SK-N-SH (cell line): ENCODE measurements at regions not wholly inside any gene's neighbourhood (a gene's known extent, or its start where the extent isn't known, plus 50 kb on each side); places are given as distances from the start of the nearest gene placed in this dataset.

Experiments used
- CTCF ChIA-PET: fragments of 300-600, 350-600 bp; formaldehyde crosslinking; extraction: SDS; loops from one replicate; lab custom pipeline; 2021; lab: Yijun Ruan, JAX
- POLR2A ChIA-PET: fragments of 350-600 bp; sonication (Branson Sonifier 250); formaldehyde crosslinking; extraction: SDS; loops from one replicate; lab custom pipeline; 2020; ENCODE audit warnings: antibody characterized with exemption, inconsistent platforms; lab: Yijun Ruan, JAX
- DNase-seq: peaks from one replicate; pipeline ENCODE4 v3.0.0; 2012
- H2AFZ ChIP-seq: fragments of 200-600 bp; sonication (generic); 2 replicates; pipeline ENCODE4 v1.8.1; 2016; ENCODE audit warnings: antibody characterized with exemption, mild to moderate bottlenecking, low read depth
- H3F3A ChIP-seq: fragments of 200-600 bp; sonication (generic); replicated peaks from 2 replicates; pipeline ENCODE3; 2016; ENCODE audit warnings: antibody characterized with exemption, mild to moderate bottlenecking; ENCODE audit not compliant: insufficient read depth
- H3K27ac ChIP-seq, 2 experiments: fragments of 200-500 bp in 1 of 2; fragments of 200-600 bp in 1 of 2; sonication (Bioruptor generic) in 1 of 2; sonication (generic), shearing (Covaris generic) in 1 of 2; 2 replicates each; pipeline versions ENCODE4 v1.5.1 to v1.6.1; 2014 to 2016; ENCODE audit warnings: low read depth in 2 of 2, inconsistent platforms in 1 of 2, low read length in 1 of 2, mild to moderate bottlenecking in 1 of 2, mixed read lengths in 1 of 2
- H3K27me3 ChIP-seq: fragments of 200-600 bp; sonication (generic), shearing (Covaris generic); 2 replicates; pipeline ENCODE4 v1.6.1; 2016; ENCODE audit warnings: mixed run types; ENCODE audit not compliant: insufficient read depth
- H3K36me3 ChIP-seq, 2 experiments: fragments of 200-500 bp in 1 of 2; fragments of 200-600 bp in 1 of 2; sonication (Bioruptor generic) in 1 of 2; sonication (generic) in 1 of 2; replicated peaks in 1 of 2; 2 replicates each; pipeline versions ENCODE3 to v1.5.1; 2014 to 2016; ENCODE audit warnings: low read length in 1 of 2, mild to moderate bottlenecking in 1 of 2; ENCODE audit not compliant: insufficient read depth in 2 of 2, control insufficient read depth in 1 of 2
- H3K4me1 ChIP-seq, 2 experiments: fragments of 200-500 bp in 1 of 2; fragments of 200-600 bp in 1 of 2; sonication (Bioruptor generic) in 1 of 2; sonication (generic), shearing (Covaris generic) in 1 of 2; 2 replicates each; pipeline versions ENCODE4 v1.5.1 to v1.6.1; 2014 to 2016; ENCODE audit warnings: low read depth in 1 of 2, low read length in 1 of 2, mixed run types in 1 of 2; ENCODE audit not compliant: insufficient read depth in 2 of 2, control insufficient read depth in 1 of 2
- H3K4me2 ChIP-seq: fragments of 200-600 bp; sonication (generic), shearing (Covaris generic); 2 replicates; pipeline ENCODE4 v1.6.1; 2017; ENCODE audit warnings: mixed run types
- H3K4me3 ChIP-seq, 2 experiments: fragments of 200-500 bp in 1 of 2; fragments of 200-600 bp in 1 of 2; sonication (Bioruptor generic) in 1 of 2; sonication (generic), shearing (Covaris generic) in 1 of 2; 2 replicates each; pipeline versions ENCODE4 v1.5.1 to v1.8.1; 2014 to 2016; ENCODE audit warnings: low read depth in 2 of 2, inconsistent platforms in 1 of 2, low read length in 1 of 2, mild to moderate bottlenecking in 1 of 2, mixed read lengths in 1 of 2, moderate library complexity in 1 of 2
- H3K79me2 ChIP-seq: fragments of 200-600 bp; sonication (generic); 2 replicates; pipeline ENCODE4 v1.8.1; 2017; ENCODE audit warnings: mild to moderate bottlenecking; ENCODE audit not compliant: insufficient read depth
- H3K9ac ChIP-seq: fragments of 200-600 bp; sonication (generic); 2 replicates; pipeline ENCODE4 v1.6.1; 2017; ENCODE audit warnings: mixed run types
- H3K9me2 ChIP-seq: fragments of 200-600 bp; sonication (generic); 2 replicates; pipeline ENCODE4 v1.6.1; 2017; ENCODE audit warnings: mixed run types
- H3K9me3 ChIP-seq: fragments of 200-600 bp; sonication (generic); 2 replicates; pipeline ENCODE4 v1.6.1; 2017; ENCODE audit warnings: mixed run types, mild to moderate bottlenecking, moderate library complexity
- H4K20me1 ChIP-seq: fragments of 200-600 bp; sonication (generic); 2 replicates; pipeline ENCODE4 v1.6.1; 2017; ENCODE audit warnings: mild to moderate bottlenecking, mixed run types; ENCODE audit not compliant: insufficient read depth
- CHD2 ChIP-seq: fragments of 150-350 bp; IDR thresholded peaks from 2 replicates; pipeline ENCODE4 v1.6.1; 2018; ENCODE audit warnings: low read length; ENCODE audit not compliant: partially characterized antibody
- EZH2phosphoT487 ChIP-seq: fragments of 200-600 bp; sonication (generic); IDR thresholded peaks from 2 replicates; pipeline ENCODE4 v1.6.1; 2017; ENCODE audit warnings: low read depth, mixed run types, mild to moderate bottlenecking, antibody characterized with exemption, moderate library complexity, borderline replicate concordance
- GABPA ChIP-seq: IDR thresholded peaks from 2 replicates; pipeline ENCODE4 v1.4.0; 2012; ENCODE audit warnings: low read depth, mild to moderate bottlenecking
- GATA2 ChIP-seq: sonication (generic); formaldehyde crosslinking; IDR thresholded peaks from 2 replicates; pipeline ENCODE4 v1.5.0; 2020; ENCODE audit warnings: mild to moderate bottlenecking, missing genetic modification reagents
- MXI1 ChIP-seq: IDR thresholded peaks from 2 replicates; pipeline ENCODE4 v1.6.1; 2012; ENCODE audit warnings: mild to moderate bottlenecking, low read depth, low read length, improper control_type of control experiment
- NFIC ChIP-seq: IDR thresholded peaks from 2 replicates; pipeline ENCODE4 v1.4.0; 2012; ENCODE audit warnings: borderline replicate concordance
- POLR2AphosphoS5 ChIP-seq: IDR thresholded peaks from 2 replicates; pipeline ENCODE4 v1.6.1; 2012; ENCODE audit warnings: low read depth, low read length
- RAD21 ChIP-seq: IDR thresholded peaks from 2 replicates; pipeline ENCODE4 v1.6.1; 2012; ENCODE audit warnings: mild to moderate bottlenecking, low read length
- RCOR1 ChIP-seq: fragments of 150-350 bp; IDR thresholded peaks from 2 replicates; pipeline ENCODE4 v1.6.1; 2017; ENCODE audit warnings: antibody characterized with exemption, low read length
- RXRA ChIP-seq: IDR thresholded peaks from 2 replicates; pipeline ENCODE4 v1.4.0; 2012; ENCODE audit warnings: low read depth, mild to moderate bottlenecking, borderline replicate concordance
- SIN3A ChIP-seq: IDR thresholded peaks from 2 replicates; pipeline ENCODE4 v1.6.1; 2012; ENCODE audit warnings: low read depth, mild to moderate bottlenecking, low read length, moderate library complexity, borderline replicate concordance
- SMC3 ChIP-seq: IDR thresholded peaks from 2 replicates; pipeline ENCODE4 v1.6.1; 2012; ENCODE audit warnings: low read depth, low read length, improper control_type of control experiment
- YY1 ChIP-seq: IDR thresholded peaks from 2 replicates; pipeline ENCODE4 v1.4.0; 2012; ENCODE audit warnings: low read depth, mild to moderate bottlenecking
- WGBS: methylation state at CpG from one replicate; pipeline ENCODE4 v1.1.6; 2017; ENCODE audit warnings: low lambda C conversion rate; 5-methylcytosine and 5-hydroxymethylcytosine counted together
- TF ChIP-seq, protein P1 (sequence below): IDR thresholded peaks from 2 replicates; pipeline ENCODE4 v1.4.0; 2012; ENCODE audit warnings: low read depth, borderline replicate concordance
- TF ChIP-seq, protein P2 (sequence below): IDR thresholded peaks from 2 replicates; pipeline ENCODE4 v1.4.0; 2012; ENCODE audit warnings: low read depth
- TF ChIP-seq, protein P3 (sequence below): IDR thresholded peaks from 2 replicates; pipeline ENCODE4; 2012
- TF ChIP-seq, protein P4 (sequence below): fragments of 150-350 bp; IDR thresholded peaks from 2 replicates; pipeline ENCODE4 v1.6.1; 2017; ENCODE audit warnings: antibody characterized with exemption, low read length, low read depth, borderline replicate concordance

DNA sequence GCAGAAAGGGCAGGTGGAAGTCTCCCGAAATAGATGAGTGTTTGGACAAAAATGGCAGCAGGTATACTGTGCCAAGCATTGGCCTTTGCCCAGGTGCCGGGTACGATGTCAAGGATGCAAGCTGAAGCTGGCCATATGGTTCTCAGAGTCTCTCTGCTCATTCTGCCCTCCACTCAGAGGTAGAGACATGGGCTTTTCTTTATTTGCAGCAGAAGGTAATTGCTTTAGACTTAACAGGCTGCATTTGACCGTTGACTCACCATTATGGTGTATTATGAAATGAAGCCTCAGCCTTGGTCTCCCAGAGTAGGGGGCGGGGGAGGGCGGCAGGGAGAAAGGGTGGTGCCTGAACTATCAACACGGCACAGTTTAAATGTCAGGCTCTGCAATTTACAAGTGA is 969.1 kb upstream of the EEF2KMT start (continued):
- no peak for TF ChIP-seq YY1
- no peak for TF ChIP-seq NFIC
- no peak for TF ChIP-seq RCOR1
- TF ChIP-seq, protein P1, sequence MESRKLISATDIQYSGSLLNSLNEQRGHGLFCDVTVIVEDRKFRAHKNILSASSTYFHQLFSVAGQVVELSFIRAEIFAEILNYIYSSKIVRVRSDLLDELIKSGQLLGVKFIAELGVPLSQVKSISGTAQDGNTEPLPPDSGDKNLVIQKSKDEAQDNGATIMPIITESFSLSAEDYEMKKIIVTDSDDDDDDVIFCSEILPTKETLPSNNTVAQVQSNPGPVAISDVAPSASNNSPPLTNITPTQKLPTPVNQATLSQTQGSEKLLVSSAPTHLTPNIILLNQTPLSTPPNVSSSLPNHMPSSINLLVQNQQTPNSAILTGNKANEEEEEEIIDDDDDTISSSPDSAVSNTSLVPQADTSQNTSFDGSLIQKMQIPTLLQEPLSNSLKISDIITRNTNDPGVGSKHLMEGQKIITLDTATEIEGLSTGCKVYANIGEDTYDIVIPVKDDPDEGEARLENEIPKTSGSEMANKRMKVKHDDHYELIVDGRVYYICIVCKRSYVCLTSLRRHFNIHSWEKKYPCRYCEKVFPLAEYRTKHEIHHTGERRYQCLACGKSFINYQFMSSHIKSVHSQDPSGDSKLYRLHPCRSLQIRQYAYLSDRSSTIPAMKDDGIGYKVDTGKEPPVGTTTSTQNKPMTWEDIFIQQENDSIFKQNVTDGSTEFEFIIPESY = no peak
- TF ChIP-seq GABPA = no peak
- TF ChIP-seq, protein P2, sequence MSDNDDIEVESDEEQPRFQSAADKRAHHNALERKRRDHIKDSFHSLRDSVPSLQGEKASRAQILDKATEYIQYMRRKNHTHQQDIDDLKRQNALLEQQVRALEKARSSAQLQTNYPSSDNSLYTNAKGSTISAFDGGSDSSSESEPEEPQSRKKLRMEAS = no peak

DNA sequence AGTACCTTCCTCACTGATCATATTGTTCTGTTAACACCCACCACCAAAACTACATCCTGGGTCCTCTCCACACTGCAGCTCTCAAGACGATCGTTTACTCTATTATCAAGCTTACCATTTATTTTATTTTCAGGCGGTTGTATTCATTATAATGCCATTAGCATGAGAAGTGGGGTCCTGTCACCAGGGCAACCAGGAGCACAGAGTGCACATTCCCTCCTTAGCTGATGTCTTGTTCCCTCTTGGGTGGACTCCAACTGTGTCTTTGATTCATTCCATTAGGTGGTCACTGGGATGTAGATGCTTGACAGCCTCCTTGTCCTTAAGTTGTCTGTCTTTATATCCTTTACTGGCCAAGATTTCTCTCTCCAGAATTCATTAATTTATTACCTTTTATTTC is 965.9 kb upstream of the EEF2KMT start:
- no peak overlapping the region for H3K27ac ChIP-seq

DNA sequence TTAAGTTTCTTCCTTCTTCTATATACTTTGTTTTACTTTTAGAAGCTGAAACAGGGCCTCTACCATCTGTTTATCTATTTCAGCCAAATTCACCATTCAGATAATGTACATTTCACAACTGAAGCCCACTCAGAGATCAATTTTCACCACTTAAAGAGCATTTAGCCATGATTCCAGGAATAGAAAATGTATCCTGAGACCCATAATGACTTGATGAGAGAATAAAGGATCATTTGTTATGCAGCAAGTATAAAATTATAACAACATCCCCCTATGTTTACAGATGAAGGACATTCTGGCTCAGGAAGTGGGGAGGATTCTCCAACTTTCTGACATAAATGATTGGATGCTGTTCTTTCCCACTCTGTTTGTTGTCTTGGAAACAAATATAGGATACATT is 962.1 kb upstream of the EEF2KMT start:
- Histone ChIP-seq H3K27ac (no peak overlapping the region), H3F3A (no peaks in the 10 kb centered on the region), H4K20me1 (no peaks in the 10 kb centered on the region), H3K27me3 (no peaks in the 10 kb centered on the region), H3K9ac (no peak overlapping the region), H3K79me2 (no peaks in the 10 kb centered on the region), H3K9me2 (no peaks in the 10 kb centered on the region), H3K36me3 (no peaks in the 10 kb centered on the region), H3K4me1 (no peaks in the 10 kb centered on the region), H3K4me3 (no peak overlapping the region), H3K9me3 (no peaks in the 10 kb centered on the region), H2AFZ (no peak overlapping the region), H3K4me2 (no peak overlapping the region)
- no peak for DNase-seq
- ChIA-PET POLR2A (no interaction called here), CTCF (no interaction called here)
- TF ChIP-seq POLR2AphosphoS5 (no peak), RAD21 (no peak), CHD2 (no peak), EZH2phosphoT487 (no peak), SIN3A (no peak), MXI1 (no peak), RXRA (no peak), GATA2 (no peak), SMC3 (no peak)
- TF ChIP-seq, protein P3, sequence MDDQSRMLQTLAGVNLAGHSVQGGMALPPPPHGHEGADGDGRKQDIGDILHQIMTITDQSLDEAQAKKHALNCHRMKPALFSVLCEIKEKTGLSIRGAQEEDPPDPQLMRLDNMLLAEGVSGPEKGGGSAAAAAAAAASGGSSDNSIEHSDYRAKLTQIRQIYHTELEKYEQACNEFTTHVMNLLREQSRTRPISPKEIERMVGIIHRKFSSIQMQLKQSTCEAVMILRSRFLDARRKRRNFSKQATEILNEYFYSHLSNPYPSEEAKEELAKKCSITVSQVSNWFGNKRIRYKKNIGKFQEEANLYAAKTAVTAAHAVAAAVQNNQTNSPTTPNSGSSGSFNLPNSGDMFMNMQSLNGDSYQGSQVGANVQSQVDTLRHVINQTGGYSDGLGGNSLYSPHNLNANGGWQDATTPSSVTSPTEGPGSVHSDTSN = no peak

More for the DNA sequence above, 965.9 kb upstream of the EEF2KMT start:
- WGBS = 33% methylated on average over 3 of the region's 3 CpGs
- Histone ChIP-seq H4K20me1 (no peaks in the 10 kb centered on the region), H3K9me2 (no peaks in the 10 kb centered on the region), H3K4me1 (no peaks in the 10 kb centered on the region)
- TF ChIP-seq, protein P4, sequence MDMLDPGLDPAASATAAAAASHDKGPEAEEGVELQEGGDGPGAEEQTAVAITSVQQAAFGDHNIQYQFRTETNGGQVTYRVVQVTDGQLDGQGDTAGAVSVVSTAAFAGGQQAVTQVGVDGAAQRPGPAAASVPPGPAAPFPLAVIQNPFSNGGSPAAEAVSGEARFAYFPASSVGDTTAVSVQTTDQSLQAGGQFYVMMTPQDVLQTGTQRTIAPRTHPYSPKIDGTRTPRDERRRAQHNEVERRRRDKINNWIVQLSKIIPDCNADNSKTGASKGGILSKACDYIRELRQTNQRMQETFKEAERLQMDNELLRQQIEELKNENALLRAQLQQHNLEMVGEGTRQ = no peak
- TF ChIP-seq, protein P1 = no peak
- TF ChIP-seq RXRA = no peak
- TF ChIP-seq, all 33 proteins: peak for 0
- ChIA-PET POLR2A (no interaction called here), CTCF (interaction anchor here (2.1 kb wide), 1 partner anchor 18 kb away, joined by 5 read pairs; no protein-coding TSS in a partner anchor)
- Histone ChIP-seq H3K36me3 (no peaks in the 10 kb centered on the region), H2AFZ (no peak overlapping the region), H3K4me3 (no peak overlapping the region), H3K4me2 (no peak overlapping the region), H3F3A (no peaks in the 10 kb centered on the region), H3K27me3 (no peaks in the 10 kb centered on the region), H3K9ac (no peak overlapping the region), H3K9me3 (no peaks in the 10 kb centered on the region), H3K79me2 (no peaks in the 10 kb centered on the region)
- DNase-seq = no peak
